ENCODE measurements at regions not wholly inside any gene's neighbourhood (a gene's known extent, or its start where the extent isn't known, plus 50 kb on each side); places are given as distances from the start of the nearest gene placed in this dataset.
A peak's percentile ranks its signal among the peaks of the same experiment; 100 is the strongest.

- H3K4me3 ChIP-seq: no peak overlapping the region
- no peaks in the 10 kb centered on the region for H3K9me3 ChIP-seq
- intact Hi-C loops (cut with DNase I): no loop called here
- no peaks in the 10 kb centered on the region for H3K27me3 ChIP-seq
- DNase-seq: no peak
- ATAC-seq: no peak
- no peak for TF ChIP-seq CTCF (IDR thresholded peaks at IDR 0.05)
- FAIRE-seq: no peak
- no peak overlapping the region for H3K27ac ChIP-seq
- no peaks in the 10 kb centered on the region for H3K4me1 ChIP-seq
- WGBS, 2 donors: 75 to 92% methylated on average over 1 of the region's 1 CpG
- no peaks in the 10 kb centered on the region for H3K36me3 ChIP-seq
Observed at GRCh38 chr6:104414723-104415122, 445.0 kb downstream of the HACE1 start.

DNA sequence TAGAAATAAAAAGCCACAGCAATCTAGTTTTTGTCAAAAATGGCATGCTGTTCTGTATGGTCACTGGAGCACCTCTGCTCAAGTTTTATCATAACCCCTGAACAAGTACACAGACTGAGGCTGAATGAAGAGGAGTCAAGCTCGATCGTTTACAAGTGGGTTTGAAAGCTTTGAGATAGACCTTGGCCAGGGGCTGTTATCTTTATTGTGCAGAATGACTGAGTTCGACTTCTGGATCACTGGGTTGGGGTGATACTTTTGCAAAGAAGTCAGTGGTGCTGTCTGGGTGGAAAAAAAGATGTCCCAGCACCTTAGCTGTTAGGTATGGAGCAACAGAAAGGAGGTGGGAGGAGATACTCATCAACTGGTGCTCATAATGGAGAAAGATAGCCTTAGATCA is 446.0 kb downstream of the HACE1 start:
- intact Hi-C loops (cut with DNase I): no loop called here
- no peak overlapping the region for H3K27ac ChIP-seq
- DNase-seq (no peak), ATAC-seq (no peak), FAIRE-seq (no peak)
- no peaks in the 10 kb centered on the region for H3K9me3 ChIP-seq
- H3K36me3 ChIP-seq: no peaks in the 10 kb centered on the region
- H3K4me1 ChIP-seq: no peaks in the 10 kb centered on the region
- 51 to 54% methylated on average over 3 of the region's 3 CpGs for WGBS, 2 donors
- no peak overlapping the region for H3K4me3 ChIP-seq
- TF ChIP-seq CTCF (IDR thresholded peaks at IDR 0.05): no peak
- no peaks in the 10 kb centered on the region for H3K27me3 ChIP-seq

GRCh38 chr6:104411302-104411701 is 448.4 kb downstream of the HACE1 start:
- 72 to 83% methylated on average over 6 of the region's 6 CpGs for WGBS, 2 donors
- no peak for FAIRE-seq
- intact Hi-C loops (cut with DNase I): no loop called here

GRCh38 chr6:104409913-104410312 is 449.8 kb downstream of the HACE1 start:
- FAIRE-seq: no peak
- TF ChIP-seq CTCF (IDR thresholded peaks at IDR 0.05): no peak
- no peak for ATAC-seq

More at GRCh38 chr6:104411302-104411701, 448.4 kb downstream of the HACE1 start:
- TF ChIP-seq CTCF (IDR thresholded peaks at IDR 0.05): no peak
- DNase-seq: peak in 1 of 6 donors; percentile 10
- Histone ChIP-seq H3K9me3 (no peaks in the 10 kb centered on the region), H3K36me3 (no peaks in the 10 kb centered on the region), H3K4me1 (no peaks in the 10 kb centered on the region), H3K27me3 (no peaks in the 10 kb centered on the region), H3K27ac (no peak overlapping the region), H3K4me3 (no peak overlapping the region)
- no peak for ATAC-seq

DNA sequence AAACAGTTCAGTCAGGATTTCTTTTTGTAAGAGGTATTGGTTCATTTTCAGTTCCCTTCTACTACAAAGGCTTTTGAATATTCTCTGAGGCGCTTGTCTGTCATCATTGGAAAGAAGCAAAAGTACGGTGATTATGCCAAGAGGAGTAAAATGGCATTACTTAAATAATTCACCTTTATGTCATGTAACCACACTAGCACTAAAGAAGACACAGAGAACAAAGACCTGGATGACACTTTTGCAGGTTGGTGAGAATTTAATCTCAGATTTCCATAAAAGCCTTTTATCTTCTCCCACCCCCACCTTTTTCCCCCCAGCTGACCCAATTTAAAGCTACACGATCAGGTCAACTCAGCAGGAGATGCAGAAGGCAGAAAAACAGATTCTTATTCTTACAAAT is 451.8 kb downstream of the HACE1 start:
- H3K4me1 ChIP-seq: no peaks in the 10 kb centered on the region
- DNase-seq (no peak), ATAC-seq (no peak), FAIRE-seq (no peak)
- H3K36me3 ChIP-seq: no peaks in the 10 kb centered on the region
- 48 to 67% methylated on average over 3 of the region's 3 CpGs for WGBS, 2 donors
- no peak overlapping the region for H3K27ac ChIP-seq
- H3K27me3 ChIP-seq: no peaks in the 10 kb centered on the region
- H3K9me3 ChIP-seq: no peaks in the 10 kb centered on the region
- TF ChIP-seq CTCF (IDR thresholded peaks at IDR 0.05): no peak
- H3K4me3 ChIP-seq: no peak overlapping the region
- intact Hi-C loops (cut with DNase I): no loop called here

More at GRCh38 chr6:104409913-104410312, 449.8 kb downstream of the HACE1 start:
- no peaks in the 10 kb centered on the region for H3K36me3 ChIP-seq
- no peaks in the 10 kb centered on the region for H3K4me1 ChIP-seq
- no peak for DNase-seq
- intact Hi-C loops (cut with DNase I): no loop called here
- no peaks in the 10 kb centered on the region for H3K9me3 ChIP-seq
- no peaks in the 10 kb centered on the region for H3K27me3 ChIP-seq
- H3K4me3 ChIP-seq: no peak overlapping the region
- no peak overlapping the region for H3K27ac ChIP-seq

All from pancreas (tissue), 10 donors.